B cell (primary cell): ENCODE measurements at regions not wholly inside any gene's neighbourhood (a gene's known extent, or its start where the extent isn't known, plus 50 kb on each side); places are given as distances from the start of the nearest gene placed in this dataset.

Experiments
- ATAC-seq: fragments of 200-7000 bp; cut with Tn5 transposase; one replicate; pipeline ENCODE4 v1.10.0; 2021; ENCODE audit warnings: low read depth, mild to moderate bottlenecking, moderate number of reproducible peaks, moderate library complexity
- CTCF ChIA-PET: fragments of 350-600 bp; sonication (Branson Sonifier 250); formaldehyde crosslinking; loops from one replicate; lab custom pipeline; 2021; ENCODE audit warnings: antibody characterized with exemption, inconsistent platforms; lab: Charles Lee
- POLR2A ChIA-PET: fragments of 350-600 bp; sonication (Branson Sonifier 250); formaldehyde crosslinking; loops from one replicate; lab custom pipeline; 2021; ENCODE audit warnings: antibody characterized with exemption; lab: Charles Lee
- DNase-seq: peaks from one replicate; pipeline ENCODE4 v3.0.0; 2013
- H2AFZ ChIP-seq: 2 replicates; pipeline ENCODE4 v1.6.1; 2012; ENCODE audit warnings: mild to moderate bottlenecking, low read depth, low read length; ENCODE audit not compliant: insufficient read depth, poor library complexity, severe bottlenecking
- H3K27ac ChIP-seq, 2 donors: 1 replicate in 1 of 2; 2 replicates in 1 of 2; pipeline ENCODE4 v1.5.1; 2012 to 2013; ENCODE audit warnings: low read length in 2 of 2, mild to moderate bottlenecking in 2 of 2, moderate library complexity in 1 of 2
- H3K27me3 ChIP-seq, 4 experiments: fragments of 200-600 bp in 1 of 4; sonication (generic) in 1 of 4; replicated peaks in 1 of 4; 1 replicate in 2 of 4; 2 replicates in 2 of 4; pipeline versions ENCODE4 v1.6.1 to v1.7.0; 2013 to 2016; ENCODE audit warnings: low read length in 3 of 4, mild to moderate bottlenecking in 2 of 4, mixed read lengths in 1 of 4, moderate library complexity in 1 of 4; ENCODE audit not compliant: insufficient read depth in 4 of 4, control insufficient read depth in 3 of 4; ENCODE audit errors: control extremely low read depth in 1 of 4
- H3K36me3 ChIP-seq, 2 experiments: replicated peaks in 1 of 2; 1 replicate in 1 of 2; 2 replicates in 1 of 2; pipeline versions ENCODE4 v1.6.1 to v1.7.1; 2013; ENCODE audit warnings: low read length in 1 of 2; ENCODE audit not compliant: insufficient read depth in 2 of 2, control insufficient read depth in 1 of 2; ENCODE audit errors: control extremely low read depth in 1 of 2, extremely low read depth in 1 of 2
- H3K4me1 ChIP-seq, 2 donors: fragments of 200-600 bp in 1 of 2; sonication (generic) in 1 of 2; 1 replicate in 1 of 2; 2 replicates in 1 of 2; pipeline versions ENCODE4 v1.5.1 to v1.6.1; 2013 to 2017; ENCODE audit warnings: low read length in 2 of 2; ENCODE audit not compliant: control insufficient read depth in 2 of 2, insufficient read depth in 2 of 2
- H3K4me2 ChIP-seq: replicated peaks from 2 replicates; pipeline ENCODE3; 2012; ENCODE audit warnings: mild to moderate bottlenecking, low read depth, low read length; ENCODE audit not compliant: poor library complexity, severe bottlenecking
- H3K4me3 ChIP-seq, 5 experiments: fragments of 200-600 bp in 1 of 5; sonication (generic) in 1 of 5; 1 replicate in 3 of 5; 2 replicates in 2 of 5; pipeline versions ENCODE4 v1.5.1 to v1.7.0; 2011 to 2016; ENCODE audit warnings: low read length in 4 of 5, mild to moderate bottlenecking in 4 of 5, low read depth in 2 of 5, control low read depth in 1 of 5, moderate library complexity in 1 of 5; ENCODE audit not compliant: insufficient read depth in 1 of 5; ENCODE audit errors: control extremely low read depth in 1 of 5, extremely low read depth in 1 of 5
- H3K79me2 ChIP-seq: fragments of 200-600 bp; sonication (generic); one replicate; pipeline ENCODE4 v1.6.0; 2016; ENCODE audit warnings: low read length; ENCODE audit not compliant: control insufficient read depth, insufficient read depth
- H3K9ac ChIP-seq: fragments of 200-600 bp; sonication (generic); 2 replicates; pipeline ENCODE4 v1.6.1; 2017; ENCODE audit warnings: mild to moderate bottlenecking, low read length, moderate library complexity
- H3K9me3 ChIP-seq, 3 donors: one replicate each; pipeline versions ENCODE4 v1.6.1 to v1.7.1; 2013; ENCODE audit warnings: low read length in 2 of 3; ENCODE audit not compliant: control insufficient read depth in 2 of 3, insufficient read depth in 1 of 3; ENCODE audit errors: control extremely low read depth in 1 of 3
- H4K20me1 ChIP-seq: 2 replicates; pipeline ENCODE4 v1.6.0; 2012; ENCODE audit warnings: mild to moderate bottlenecking, low read length; ENCODE audit not compliant: insufficient read depth, control insufficient read depth, poor library complexity, severe bottlenecking
- H3K27ac Mint-ChIP-seq: one replicate; pipeline ENCODE4 v1.8.0; 2021; ENCODE audit warnings: mixed read lengths
- H3K27me3 Mint-ChIP-seq: one replicate; pipeline ENCODE4 v1.8.0; 2021; ENCODE audit warnings: mixed read lengths
- H3K4me1 Mint-ChIP-seq: one replicate; pipeline ENCODE4 v1.8.0; 2021; ENCODE audit warnings: mixed read lengths
- H3K4me3 Mint-ChIP-seq: one replicate; pipeline ENCODE4 v1.8.0; 2021; ENCODE audit warnings: mixed read lengths
- H3K9me3 Mint-ChIP-seq: one replicate; pipeline ENCODE4 v1.8.0; 2022; ENCODE audit warnings: mixed read lengths; ENCODE audit not compliant: insufficient read depth
- EZH2 ChIP-seq: IDR thresholded peaks from 2 replicates; pipeline ENCODE4 v1.6.1; 2012; ENCODE audit warnings: borderline replicate concordance, low read depth, mild to moderate bottlenecking, moderate library complexity, low read length; ENCODE audit not compliant: insufficient read depth, poor library complexity, severe bottlenecking
- WGBS: methylation state at CpG from one replicate; pipeline ENCODE4 v1.1.5; 2013; ENCODE audit warnings: missing lambda C conversion rate; ENCODE audit not compliant: insufficient coverage; 5-methylcytosine and 5-hydroxymethylcytosine counted together
- intact Hi-C: fragments of 100-400 bp; cut with micrococcal nuclease; formaldehyde crosslinking; loops from one replicate; pipeline ENCODE4 v1.10.0; 2022
- TF ChIP-seq, protein P1 (sequence below): fragments of 200-600 bp; IDR thresholded peaks from one replicate; pipeline ENCODE4 v1.8.0; 2022; ENCODE audit warnings: antibody characterized with exemption, mild to moderate bottlenecking

GRCh38 chr16:52747088-52747595 is 200.2 kb upstream of the TOX3 start:
- Histone ChIP-seq H4K20me1 (no peaks in the 10 kb centered on the region), H3K79me2 (no peaks in the 10 kb centered on the region), H3K9ac (no peak overlapping the region), H3K36me3 (no peaks in the 10 kb centered on the region), H3K4me1 (no peaks in the 10 kb centered on the region), H3K9me3 (no peaks in the 10 kb centered on the region), H3K4me3 (no peak overlapping the region), H3K27ac (no peak overlapping the region), H2AFZ (no peak overlapping the region), H3K27me3 (no peaks in the 10 kb centered on the region), H3K4me2 (no peak overlapping the region)
- peaks cover 2% of the 10 kb centered on the region for H3K27me3 Mint-ChIP-seq
- intact Hi-C loops, result no loop called here
- DNase-seq, result no peak
- peaks cover 2% of the 10 kb centered on the region for H3K9me3 Mint-ChIP-seq
- ChIA-PET CTCF (no interaction called here), POLR2A (no interaction called here)
- H3K27ac Mint-ChIP-seq, result no peak overlapping the region
- no peak for TF ChIP-seq EZH2
- TF ChIP-seq, protein P1, sequence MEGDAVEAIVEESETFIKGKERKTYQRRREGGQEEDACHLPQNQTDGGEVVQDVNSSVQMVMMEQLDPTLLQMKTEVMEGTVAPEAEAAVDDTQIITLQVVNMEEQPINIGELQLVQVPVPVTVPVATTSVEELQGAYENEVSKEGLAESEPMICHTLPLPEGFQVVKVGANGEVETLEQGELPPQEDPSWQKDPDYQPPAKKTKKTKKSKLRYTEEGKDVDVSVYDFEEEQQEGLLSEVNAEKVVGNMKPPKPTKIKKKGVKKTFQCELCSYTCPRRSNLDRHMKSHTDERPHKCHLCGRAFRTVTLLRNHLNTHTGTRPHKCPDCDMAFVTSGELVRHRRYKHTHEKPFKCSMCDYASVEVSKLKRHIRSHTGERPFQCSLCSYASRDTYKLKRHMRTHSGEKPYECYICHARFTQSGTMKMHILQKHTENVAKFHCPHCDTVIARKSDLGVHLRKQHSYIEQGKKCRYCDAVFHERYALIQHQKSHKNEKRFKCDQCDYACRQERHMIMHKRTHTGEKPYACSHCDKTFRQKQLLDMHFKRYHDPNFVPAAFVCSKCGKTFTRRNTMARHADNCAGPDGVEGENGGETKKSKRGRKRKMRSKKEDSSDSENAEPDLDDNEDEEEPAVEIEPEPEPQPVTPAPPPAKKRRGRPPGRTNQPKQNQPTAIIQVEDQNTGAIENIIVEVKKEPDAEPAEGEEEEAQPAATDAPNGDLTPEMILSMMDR, result no peak
- no peak for ATAC-seq
- no CpG with 5 or more reads among the region's 2 CpGs for WGBS
- no peak overlapping the region for H3K4me3 Mint-ChIP-seq
- no peaks in the 10 kb centered on the region for H3K4me1 Mint-ChIP-seq

DNA sequence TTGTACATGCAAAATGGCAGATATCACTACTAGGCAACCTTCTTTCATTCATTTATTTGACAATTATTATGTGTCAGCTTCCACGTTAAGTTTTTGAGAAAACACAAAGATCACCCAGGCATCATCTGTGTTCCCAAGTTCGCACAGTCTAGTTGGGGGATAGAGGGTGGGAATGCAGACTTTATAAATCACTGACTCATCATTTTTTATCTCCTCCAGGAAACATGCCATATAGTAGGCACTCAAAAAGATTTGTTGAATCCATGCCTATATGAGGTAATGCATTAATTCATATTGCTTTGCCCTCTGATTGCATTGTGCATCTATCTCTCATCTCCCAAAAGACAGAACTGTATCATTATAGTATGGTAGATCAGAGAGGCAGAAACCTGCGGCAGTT is 196.8 kb upstream of the TOX3 start:
- WGBS, result no CpG with 5 or more reads among the region's 3 CpGs
- Histone ChIP-seq H3K9me3 (no peaks in the 10 kb centered on the region), H3K36me3 (no peaks in the 10 kb centered on the region), H2AFZ (no peak overlapping the region), H3K4me3 (no peak overlapping the region), H3K27ac (no peak overlapping the region), H3K79me2 (no peaks in the 10 kb centered on the region), H3K4me1 (no peaks in the 10 kb centered on the region), H3K9ac (no peak overlapping the region), H3K27me3 (no peaks in the 10 kb centered on the region), H4K20me1 (no peaks in the 10 kb centered on the region), H3K4me2 (no peak overlapping the region)
- H3K27me3 Mint-ChIP-seq, result no peaks in the 10 kb centered on the region
- no peaks in the 10 kb centered on the region for H3K4me1 Mint-ChIP-seq
- DNase-seq (no peak), ATAC-seq (no peak)
- TF ChIP-seq, protein P1, result no peak
- no peak for TF ChIP-seq EZH2
- intact Hi-C loops, result no loop called here
- ChIA-PET CTCF (no interaction called here), POLR2A (no interaction called here)
- no peak overlapping the region for H3K4me3 Mint-ChIP-seq
- H3K9me3 Mint-ChIP-seq, result peaks cover 2% of the 10 kb centered on the region
- H3K27ac Mint-ChIP-seq, result no peak overlapping the region
